ENCODE measurements at regions not wholly inside any gene's neighbourhood (a gene's known extent, or its start where the extent isn't known, plus 50 kb on each side); places are given as distances from the start of the nearest gene placed in this dataset.

DNA sequence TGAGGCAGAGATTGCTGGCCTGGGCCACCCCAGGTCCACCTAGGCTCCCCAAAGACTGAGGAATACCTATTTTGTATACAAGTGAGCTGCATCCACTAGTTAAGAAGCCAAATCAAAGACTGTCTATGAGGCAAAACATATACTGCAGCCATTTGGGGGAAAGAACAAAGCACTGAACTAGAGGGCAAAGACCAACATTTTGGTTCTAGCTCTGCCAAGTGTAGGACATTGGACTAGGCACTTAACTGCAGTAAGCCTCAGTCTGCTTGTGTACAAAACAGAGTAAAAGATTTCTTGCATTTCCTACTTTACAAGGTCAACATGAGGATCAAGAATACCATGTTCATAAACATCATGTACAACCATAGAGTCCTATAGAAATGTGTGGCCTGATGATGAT is 94.8 kb upstream of the CYP1B1 start:
- no peak for DNase-seq

DNA sequence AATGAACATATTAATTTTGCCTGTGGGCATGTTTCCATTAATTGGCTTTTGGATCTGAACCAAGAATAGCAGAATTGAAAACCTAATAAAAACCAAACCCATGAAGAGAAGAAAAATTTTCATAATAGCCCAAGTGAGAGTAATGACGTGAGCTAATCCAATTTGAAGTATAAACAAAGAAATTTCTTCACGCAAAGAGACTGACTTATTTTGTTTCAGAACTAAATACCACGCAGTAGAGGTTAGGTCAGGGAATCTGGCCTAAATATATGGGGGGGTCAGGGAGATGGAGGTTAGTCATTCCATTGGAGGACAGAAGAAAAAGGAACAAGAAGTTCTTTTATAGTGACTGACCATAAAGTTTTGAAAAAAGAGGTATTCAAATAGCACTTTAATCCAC is 94.1 kb upstream of the CYP1B1 start:
- no peak for DNase-seq

DNA sequence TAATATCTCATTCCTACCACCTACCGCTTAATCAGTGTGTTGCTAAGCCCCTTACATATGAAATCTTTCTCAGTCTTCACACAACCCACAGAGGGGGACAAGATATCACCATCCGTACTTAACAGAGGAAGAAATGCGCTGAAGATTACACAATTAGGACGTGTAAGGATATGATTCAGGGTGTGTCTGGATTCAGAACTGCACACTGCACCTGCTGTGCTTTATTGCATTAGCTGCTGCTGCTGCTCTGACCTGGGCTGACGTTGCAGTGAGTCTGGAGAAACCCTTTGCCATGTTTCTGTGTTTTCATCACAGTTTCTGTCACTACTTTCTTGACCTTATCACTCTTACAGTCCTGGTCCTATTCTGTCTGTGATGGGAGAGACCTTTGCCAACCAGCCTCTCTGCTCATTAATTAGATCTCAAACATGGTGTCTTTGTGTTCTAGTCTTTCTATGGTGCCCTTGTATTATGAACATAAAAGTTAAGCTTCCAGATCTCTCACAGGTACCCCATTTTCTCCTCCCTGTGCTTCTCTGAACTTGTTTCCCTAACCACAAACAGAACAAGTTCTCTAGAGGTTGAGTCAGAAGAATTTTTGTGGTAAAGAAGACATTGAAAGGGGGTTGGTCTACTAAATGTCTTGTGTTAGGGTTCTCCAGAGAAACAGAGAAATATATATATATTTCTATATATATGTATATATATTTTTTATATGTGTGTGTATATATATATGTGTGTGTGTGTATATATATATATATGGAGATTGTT is 92.9 kb upstream of the CYP1B1 start:
- DNase-seq: no peak

DNA sequence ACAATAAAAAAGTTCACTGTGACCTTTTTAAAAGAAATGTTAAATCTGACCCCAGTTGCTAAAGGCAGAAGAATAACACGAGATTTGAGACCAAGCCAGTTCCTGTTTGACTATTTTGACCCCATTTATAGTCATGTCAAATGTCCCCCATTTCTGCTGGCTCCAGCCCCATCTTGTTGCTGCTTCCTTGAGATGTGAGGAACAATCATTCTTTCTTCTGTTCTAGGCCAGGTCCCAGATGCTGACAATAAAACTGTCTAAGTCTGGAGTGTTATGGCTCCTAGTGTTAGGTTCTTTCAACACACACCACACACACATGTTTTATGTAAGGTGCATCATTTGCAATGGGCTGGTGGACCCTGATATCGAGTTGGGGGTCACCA is 92.0 kb upstream of the CYP1B1 start:
- no peak for DNase-seq

DNA sequence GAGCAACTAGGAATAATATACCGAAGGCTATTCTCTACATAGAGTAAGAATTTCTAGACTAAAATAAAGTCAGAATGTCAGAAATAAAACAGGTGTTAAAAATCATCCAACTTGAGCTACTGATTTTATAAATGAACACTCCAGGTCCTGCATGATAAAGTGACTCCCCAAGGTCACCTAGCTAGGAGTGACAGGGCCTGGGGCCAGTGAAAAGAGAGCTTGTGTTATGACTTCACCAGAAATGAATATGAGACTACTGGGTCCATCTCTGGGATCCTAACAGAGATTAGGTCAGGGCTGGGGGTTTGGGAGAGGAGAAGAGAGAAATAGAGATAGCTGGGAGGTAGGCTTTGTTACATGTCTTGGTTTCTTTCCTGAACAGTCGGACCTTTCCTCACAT is 89.7 kb upstream of the CYP1B1 start:
- DNase-seq: no peak

DNA sequence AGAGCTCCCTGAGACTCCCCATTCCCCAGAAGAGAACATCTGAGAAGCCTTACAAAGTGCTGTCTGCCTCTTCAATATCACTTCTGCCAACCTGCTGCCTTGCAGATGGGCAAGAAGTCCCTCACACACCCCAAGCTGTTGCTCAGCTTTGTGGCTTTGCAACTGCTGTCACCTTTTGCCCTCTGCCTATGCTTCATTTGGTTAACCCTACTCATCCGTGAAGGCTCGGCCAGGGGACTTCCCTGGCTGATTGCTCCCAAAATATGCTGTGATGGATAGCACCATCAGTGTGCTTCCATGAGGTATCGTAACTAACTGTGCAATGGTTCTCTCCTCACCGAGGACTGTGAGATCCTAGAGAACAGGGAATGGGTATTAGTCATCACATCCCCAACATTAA is 88.9 kb upstream of the CYP1B1 start:
- no peak for DNase-seq

DNA sequence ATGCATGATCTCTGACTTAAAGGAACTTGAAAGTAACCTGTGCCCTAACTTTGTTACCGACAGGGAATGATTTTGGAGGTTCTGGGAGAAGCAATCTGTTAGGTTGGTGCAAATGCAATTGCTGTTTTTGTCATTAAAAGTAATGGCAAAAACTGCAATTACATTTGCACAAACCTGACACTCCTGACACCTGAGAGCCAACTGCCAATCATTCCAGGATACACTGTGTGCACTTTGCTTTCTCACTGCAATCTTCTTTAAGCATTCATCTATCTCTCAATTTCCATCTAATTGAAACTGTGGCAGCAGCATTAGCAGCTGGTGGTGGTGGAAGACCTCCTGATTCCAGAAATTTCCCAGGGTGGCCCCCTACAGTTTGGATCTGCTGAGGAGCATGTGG is 87.6 kb upstream of the CYP1B1 start:
- no peak for DNase-seq

DNA sequence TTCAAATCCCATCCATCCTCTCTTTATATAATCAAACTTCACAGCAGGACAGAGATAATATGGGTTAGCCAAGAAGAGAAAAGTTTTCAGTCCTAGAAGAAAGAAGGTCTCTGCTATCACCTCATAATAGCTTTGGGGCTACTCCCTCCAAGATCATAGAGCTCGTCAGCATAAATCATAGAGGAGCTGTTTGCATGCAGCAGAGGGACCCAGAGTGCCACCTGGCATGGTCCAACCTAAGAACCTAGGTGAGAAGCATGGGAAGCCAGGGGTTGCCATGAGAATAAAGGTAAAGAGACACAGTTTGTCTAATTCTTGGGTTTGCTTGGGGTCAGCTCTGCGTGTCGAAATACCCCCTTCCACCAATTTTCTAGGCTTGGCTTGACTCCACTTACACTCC is 87.1 kb upstream of the CYP1B1 start:
- no peak for DNase-seq

DNA sequence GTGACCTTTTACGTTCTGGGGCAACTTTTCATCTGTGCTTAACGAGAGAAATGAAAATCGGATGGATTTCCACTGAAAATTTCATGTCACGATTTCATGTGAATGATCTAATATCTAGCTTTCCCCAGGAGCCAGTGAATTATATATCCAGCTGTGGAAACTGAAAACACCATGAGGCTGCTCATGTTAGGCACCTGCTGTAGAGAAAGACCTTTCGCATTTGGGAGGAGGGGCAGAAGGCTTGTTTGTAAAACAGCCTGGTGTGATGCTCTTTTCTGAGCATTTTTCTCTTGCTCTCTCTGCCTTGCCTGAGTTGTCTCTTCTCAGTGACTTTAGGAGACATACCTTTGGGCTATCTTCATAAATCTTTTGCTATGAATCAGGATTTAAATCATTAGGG is 84.6 kb upstream of the CYP1B1 start:
- no peak for DNase-seq

DNA sequence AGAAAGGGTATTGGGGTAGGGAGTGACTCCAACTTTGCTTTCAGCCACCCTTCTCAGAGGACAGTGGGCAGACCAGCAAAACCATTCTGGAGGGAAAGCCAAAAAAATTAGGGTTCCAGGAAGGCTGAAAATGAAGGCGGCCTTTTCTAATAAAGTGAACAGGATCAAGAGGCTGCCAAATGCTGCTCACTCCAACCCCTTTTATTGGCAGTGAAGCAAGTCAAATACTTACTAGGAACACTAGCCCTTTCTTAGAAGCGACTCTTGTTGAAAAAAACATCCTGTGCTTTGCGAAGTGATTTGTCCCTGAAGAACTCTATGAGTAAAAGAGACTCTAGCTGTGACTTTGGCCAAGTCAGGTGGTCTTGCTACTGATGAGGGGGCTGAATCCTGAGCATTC is 83.6 kb upstream of the CYP1B1 start:
- no peak for DNase-seq

DNA sequence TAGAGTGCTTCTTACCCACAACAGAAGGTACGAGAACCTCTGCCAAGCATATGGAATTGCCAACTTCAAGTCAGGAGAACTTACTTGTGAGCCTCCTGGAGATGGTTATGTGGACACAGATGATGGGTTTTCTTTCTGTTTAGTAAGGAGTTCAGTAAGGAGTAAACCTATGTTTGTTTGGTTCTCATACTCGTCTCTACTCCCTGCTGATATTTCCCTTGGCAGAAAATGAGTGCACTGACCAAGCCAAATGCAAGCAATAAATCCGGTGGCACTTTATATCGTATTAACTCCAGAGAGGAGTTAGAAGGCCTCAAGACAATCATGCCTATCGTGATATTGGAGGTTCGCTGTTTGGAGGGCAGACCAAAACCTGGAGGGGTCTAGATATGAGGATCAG is 83.2 kb upstream of the CYP1B1 start:
- no peak for DNase-seq

DNA sequence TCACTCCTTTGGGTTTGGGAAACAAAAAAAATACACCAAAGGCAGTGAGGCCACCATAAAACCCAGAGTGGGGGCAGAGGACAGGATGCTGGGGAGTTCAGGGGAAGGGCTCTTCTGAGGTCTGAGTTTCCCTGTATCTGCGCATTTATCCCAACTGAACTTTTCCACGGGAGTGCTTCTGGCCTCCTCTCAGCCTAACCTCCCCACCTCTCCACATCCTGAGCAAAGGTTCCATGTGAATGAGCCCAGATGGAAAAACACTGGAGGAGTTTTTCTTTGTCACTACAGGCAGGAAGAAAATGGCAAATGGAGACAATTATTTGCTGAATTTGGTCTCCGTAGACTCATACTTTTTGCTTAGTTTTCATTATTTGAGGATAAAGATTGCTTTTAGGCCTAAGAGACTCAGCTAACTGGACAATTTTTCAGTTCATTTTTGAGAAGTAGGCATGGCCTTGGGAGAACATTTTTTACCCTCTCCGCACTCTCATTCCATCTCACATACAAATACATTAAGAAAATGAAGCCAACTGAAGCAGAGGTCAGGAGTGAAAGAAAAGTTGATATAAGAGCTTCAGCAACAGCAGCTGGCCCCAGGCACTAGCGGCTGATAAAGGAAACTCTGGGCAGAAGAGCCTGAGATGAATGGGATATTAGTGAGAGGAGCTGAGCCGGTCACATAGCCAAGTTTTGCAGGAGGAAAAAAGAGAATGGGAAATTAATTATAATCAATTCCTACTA is 82.6 kb upstream of the CYP1B1 start:
- DNase-seq: no peak

DNA sequence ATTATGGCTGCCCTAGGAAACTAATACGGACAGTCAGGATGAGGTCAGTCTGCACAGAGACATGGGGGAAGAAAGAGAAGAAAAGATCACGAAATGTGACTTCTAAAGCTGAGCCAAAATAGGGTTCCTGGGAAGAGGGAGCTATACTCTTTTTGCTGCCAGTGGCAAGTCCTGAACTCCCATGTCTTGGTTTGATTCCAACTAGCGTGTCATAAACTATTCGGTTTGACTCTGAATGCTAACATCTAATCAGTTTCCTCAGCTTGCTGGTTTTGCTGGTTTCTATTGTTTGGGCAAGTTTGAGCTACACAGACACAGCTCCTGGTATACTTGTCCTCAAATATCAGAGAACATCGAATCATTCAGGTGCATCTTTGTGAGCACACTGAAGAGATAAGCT is 80.5 kb upstream of the CYP1B1 start:
- DNase-seq: no peak

DNA sequence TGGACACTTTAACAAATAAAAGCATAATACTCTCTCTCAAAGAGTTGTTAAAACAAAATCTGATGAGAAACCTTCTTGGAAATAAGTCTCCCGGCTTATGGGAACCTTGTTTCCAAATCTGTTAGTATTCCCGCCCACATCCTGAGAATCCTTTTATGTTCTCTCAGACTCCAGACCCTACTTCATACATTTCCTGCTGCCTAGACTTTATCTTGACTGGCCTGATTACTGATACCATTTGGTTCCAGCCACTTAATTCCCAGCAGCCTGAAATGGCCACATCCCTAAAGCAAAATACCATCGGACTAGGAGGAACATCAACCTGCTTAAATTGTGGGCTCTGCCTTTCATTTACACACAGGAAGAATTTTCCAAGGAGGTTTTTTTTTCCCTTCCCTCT is 79.1 kb upstream of the CYP1B1 start:
- no peak for DNase-seq

DNA sequence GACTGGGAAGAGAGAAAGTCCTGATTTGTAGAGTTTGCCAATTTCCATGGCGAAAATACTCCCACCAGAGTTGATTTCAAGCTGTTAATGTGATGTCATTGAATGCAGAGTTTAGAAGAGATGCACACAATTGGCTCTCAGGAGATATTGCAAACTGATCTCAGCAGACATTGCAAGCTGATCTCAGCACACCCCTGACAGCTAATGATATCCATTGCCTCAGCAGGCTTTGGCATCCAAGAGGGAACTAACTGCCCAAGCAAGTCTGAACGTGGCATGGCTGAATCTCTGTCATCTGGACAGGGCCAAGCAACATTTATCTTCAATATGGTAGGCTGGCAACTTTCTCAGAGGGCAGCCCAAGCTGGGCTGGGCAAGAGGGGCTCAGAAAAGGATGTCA is 78.4 kb upstream of the CYP1B1 start:
- no peak for DNase-seq

DNA sequence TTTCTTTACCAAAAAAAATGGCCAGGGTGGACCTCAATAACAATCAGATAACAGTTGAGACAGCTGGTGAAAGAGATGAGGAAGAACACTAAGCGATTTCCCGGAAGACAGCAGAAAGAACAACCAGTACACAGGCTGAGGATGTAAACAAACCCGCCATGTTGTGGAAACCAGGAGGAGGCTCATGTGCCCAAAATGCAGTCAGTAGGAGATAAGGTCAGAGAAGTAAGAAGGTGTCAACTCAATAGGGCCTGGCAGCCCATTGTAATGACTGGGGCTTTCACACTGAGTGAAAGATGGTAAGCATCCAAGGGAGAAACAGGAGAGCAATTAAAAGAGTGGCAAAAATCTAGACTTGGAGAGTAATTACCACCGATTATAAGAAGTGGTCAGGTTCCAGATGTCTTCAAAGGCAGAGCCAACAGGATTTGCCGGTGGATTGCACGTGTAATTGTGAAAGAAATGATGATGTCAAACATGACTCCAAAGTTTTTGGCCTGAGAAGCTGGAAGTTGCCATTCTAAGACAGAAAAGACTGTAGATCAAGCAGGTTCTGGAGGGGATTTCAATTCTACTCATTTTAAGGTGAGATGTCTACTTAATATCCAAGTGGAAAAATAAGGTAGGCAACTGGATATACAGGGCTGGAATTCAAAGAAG is 77.7 kb upstream of the CYP1B1 start:
- no peak for DNase-seq

DNA sequence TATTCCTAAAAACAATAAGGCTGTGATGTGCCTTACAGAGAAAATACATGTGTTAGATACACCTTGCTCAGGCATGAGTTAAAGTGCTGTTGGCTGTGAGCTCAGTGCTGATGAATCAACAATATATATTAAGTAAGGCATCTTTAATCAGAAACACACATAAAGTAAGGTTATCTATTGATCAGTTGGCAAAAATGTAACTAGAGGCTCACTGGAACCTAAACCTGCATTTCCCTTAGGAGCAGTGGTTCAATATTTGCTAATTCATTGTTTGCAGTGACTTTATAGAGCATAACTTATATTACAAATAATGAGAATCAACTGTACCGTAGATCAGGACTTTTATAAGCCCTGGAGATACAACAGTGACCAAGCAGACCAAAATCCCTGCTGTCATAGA is 77.0 kb upstream of the CYP1B1 start:
- DNase-seq: no peak

DNA sequence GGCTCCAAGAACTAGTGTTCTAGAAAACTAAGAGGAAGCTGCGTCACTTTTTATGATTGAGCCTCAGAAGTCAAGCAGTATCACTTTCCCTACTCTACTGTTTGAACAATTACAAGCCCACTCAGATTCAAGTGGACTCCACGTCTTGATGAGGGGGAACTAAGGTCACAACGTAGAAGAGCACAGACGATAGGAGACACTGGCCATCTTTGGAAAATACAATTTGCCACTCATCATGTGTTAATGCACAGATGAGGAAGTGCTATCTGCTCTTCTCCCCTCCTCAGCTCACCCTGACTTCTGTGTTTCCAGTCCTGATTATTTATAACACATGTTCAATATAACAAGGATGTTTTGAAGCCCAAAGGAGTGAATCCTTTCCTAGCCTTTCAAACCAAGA is 76.1 kb upstream of the CYP1B1 start:
- no peak for DNase-seq

DNA sequence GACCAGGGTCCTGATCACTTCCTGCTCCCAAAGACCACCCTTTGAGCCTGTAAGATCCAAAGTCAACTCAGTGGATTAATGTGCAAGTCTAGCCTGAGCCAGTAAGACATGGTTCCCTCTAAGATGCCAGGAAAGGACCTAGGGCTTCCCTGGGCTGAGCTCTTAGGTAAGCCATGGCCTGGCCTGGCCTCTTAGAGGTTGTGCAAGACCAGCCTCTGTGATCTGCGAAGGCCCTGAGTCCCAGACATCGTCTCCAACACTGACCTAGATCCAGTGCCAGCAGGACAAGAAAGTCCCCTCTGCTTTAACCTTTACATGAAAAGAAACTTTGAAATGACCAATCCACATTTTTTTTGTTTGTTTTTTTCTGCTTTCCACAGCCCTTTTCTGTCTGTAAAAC is 73.6 kb upstream of the CYP1B1 start:
- no peak for DNase-seq

DNA sequence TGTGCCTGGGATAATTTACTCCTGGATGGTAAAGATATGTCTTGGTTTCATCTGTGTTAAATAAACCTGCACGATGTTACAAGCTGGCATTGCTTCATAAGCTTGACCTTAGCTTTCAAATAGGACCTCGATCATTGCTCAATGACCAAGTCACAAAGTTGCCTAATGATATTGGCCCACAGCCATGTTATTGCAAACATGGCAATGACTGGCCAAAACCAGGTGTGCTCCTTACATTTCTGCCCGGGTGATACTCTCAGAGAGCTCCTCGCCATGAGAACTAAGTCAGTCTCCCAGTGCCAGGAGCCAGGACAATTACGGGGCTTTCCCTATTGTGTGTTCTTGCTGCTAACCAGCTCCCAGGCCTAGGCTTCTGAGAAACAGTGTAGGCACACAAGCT is 72.5 kb upstream of the CYP1B1 start:
- DNase-seq: no peak

DNA sequence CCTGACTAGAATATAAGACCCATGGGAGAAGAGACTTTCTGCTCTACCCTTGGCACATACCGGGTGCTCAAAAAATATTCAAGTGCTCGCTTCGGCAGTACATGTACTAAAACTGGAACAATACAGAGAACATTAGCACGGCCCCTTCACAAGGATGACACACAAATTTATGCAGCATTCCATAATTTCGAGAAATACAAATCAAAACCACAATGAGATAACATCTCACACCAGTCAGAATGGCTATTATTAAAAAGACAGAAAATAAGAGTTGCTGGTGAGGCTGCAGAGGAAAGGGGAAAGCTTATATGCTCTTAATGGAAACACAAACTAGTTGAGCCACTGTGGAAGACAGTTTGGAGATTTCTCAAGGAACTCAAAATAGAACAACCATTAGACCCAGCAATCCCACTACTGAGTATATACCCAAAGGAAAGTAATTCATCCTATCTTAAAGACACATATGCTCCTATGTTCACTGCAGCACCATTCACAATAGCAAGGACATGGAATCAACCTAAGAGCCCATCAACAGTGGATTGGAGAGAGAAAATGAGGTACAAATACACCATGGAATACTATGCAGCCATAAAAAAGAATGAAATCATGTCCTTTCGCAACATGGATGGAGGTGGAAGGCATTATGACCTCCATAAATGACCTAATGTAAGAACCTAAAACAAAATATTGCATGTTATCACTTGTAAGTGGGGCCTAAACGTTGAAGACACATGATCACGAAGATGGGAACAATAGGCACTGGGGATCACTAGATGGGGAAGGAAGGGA is 71.6 kb upstream of the CYP1B1 start:
- no peak for DNase-seq

DNA sequence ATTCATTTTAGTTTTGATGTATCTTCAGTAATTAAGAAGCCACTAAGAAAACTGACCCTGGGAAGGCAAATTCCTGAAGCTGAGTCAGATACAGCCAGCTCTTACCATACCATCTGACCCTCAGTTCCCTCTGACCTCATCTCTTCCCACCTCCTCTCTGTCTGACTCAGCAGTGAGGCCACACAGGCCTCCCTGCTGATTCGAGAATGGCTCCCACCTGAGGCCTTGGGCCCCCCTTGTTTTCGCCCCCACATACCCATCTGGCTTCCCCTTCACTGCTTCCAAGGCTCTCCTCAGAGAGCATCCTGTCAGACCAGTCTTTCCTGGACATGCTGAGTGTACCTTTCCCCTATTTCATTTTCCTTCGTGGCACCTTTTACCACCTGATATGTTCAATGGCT is 71.0 kb upstream of the CYP1B1 start:
- no peak for DNase-seq

DNA sequence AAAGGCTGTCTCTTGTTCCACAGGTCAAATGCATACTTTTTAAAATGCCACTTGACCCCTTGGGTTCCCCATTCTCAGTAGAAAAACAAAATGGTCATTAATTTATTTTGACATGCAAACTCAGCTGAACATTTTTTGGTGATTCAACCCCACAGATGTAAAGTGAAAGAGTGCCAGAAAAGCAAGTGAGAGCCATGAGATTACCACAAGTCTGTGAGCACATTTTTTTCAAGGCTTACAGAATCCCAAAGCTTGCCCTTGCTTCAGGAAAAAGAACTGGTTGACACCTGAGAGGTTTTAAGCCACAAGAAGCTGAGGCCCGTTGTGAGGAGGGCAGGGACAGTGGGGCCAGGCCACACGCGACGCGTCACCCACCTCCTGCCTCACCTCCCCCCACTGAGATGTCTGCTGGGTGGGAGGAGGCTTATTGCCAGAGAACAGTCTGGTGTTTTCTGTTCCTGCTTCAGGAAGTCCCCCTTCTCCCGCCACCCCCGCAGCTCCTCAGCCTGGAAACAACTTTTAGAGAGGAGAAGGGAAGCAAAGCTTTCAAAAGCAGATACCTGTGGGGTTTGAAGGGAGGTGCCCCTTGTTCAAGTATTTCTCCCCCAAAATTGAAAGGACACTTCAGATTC is 70.4 kb upstream of the CYP1B1 start:
- DNase-seq: no peak
